ENCODE measurements at regions not wholly inside any gene's neighbourhood (a gene's known extent, or its start where the extent isn't known, plus 50 kb on each side); places are given as distances from the start of the nearest gene placed in this dataset.

DNA sequence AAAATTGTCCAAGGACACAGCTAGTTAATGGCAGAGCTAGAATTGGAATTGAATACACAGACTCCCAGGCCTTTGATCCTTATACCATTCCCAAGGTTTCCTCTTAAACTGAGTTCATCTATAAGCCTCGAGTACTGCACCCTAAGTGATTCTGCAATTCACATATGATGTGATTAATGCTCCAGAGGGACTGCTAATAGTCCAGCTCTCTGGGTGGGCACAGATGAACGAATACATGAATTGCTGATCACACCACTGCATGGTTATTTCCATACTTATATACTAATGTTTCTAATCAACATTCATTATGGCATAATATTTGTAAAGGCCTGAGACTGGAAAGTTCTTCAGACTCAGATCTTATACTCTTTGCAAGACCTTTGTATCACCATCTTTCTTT is 101.8 kb downstream of the NUFIP1 start:
- TF ChIP-seq POLR2AphosphoS2 (conservative IDR thresholded peaks at IDR 0.05; ENCODE audit: low read length) (no peak), RCOR1 (IDR thresholded peaks at IDR 0.05; ENCODE audit: low read depth, low read length) (no peak)
- TF ChIP-seq, protein P1, sequence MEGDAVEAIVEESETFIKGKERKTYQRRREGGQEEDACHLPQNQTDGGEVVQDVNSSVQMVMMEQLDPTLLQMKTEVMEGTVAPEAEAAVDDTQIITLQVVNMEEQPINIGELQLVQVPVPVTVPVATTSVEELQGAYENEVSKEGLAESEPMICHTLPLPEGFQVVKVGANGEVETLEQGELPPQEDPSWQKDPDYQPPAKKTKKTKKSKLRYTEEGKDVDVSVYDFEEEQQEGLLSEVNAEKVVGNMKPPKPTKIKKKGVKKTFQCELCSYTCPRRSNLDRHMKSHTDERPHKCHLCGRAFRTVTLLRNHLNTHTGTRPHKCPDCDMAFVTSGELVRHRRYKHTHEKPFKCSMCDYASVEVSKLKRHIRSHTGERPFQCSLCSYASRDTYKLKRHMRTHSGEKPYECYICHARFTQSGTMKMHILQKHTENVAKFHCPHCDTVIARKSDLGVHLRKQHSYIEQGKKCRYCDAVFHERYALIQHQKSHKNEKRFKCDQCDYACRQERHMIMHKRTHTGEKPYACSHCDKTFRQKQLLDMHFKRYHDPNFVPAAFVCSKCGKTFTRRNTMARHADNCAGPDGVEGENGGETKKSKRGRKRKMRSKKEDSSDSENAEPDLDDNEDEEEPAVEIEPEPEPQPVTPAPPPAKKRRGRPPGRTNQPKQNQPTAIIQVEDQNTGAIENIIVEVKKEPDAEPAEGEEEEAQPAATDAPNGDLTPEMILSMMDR (IDR thresholded peaks at IDR 0.05), result no peak
